GM23338 (cell line): ENCODE measurements at regions not wholly inside any gene's neighbourhood (a gene's known extent, or its start where the extent isn't known, plus 50 kb on each side); places are given as distances from the start of the nearest gene placed in this dataset.

Source experiments
- ATAC-seq: fragments of 200-7000 bp; cut with Tn5 transposase; 3 replicates; pipeline ENCODE4 v1.9.1; 2020
- DNase-seq: peaks from one replicate; pipeline ENCODE4 v3.0.0-alpha.2; 2015; ENCODE audit warnings: low spot score
- H2AFZ ChIP-seq: fragments of 200-600 bp; sonication (generic); 2 replicates; pipeline ENCODE4 v1.8.0; 2016; ENCODE audit warnings: antibody characterized with exemption, mild to moderate bottlenecking, moderate library complexity
- H3F3A ChIP-seq: fragments of 200-600 bp; sonication (generic); replicated peaks from 2 replicates; pipeline ENCODE4 v1.8.0; 2017; ENCODE audit warnings: antibody characterized with exemption, mixed run types, low read depth
- H3K27ac ChIP-seq: fragments of 200-600 bp; sonication (generic); 2 replicates; pipeline ENCODE4 v1.6.1; 2016; ENCODE audit warnings: low read depth
- H3K27me3 ChIP-seq: fragments of 200-600 bp; sonication (generic); 2 replicates; pipeline ENCODE4 v1.8.0; 2016; ENCODE audit warnings: mild to moderate bottlenecking, mixed run types, moderate library complexity; ENCODE audit not compliant: insufficient read depth
- H3K36me3 ChIP-seq: fragments of 200-600 bp; sonication (generic); 2 replicates; pipeline ENCODE4 v1.8.0; 2016; ENCODE audit warnings: mild to moderate bottlenecking; ENCODE audit not compliant: insufficient read depth
- H3K4me1 ChIP-seq: fragments of 200-600 bp; sonication (generic); 2 replicates; pipeline ENCODE4 v1.8.0; 2016; ENCODE audit warnings: mild to moderate bottlenecking, moderate library complexity; ENCODE audit not compliant: insufficient read depth
- H3K4me2 ChIP-seq: fragments of 200-600 bp; sonication (generic); 2 replicates; pipeline ENCODE4 v1.7.1; 2017; ENCODE audit warnings: mixed run types
- H3K4me3 ChIP-seq: fragments of 200-600 bp; sonication (generic); 2 replicates; pipeline ENCODE4 v1.6.1; 2016; ENCODE audit warnings: mixed run types
- H3K79me2 ChIP-seq: fragments of 200-600 bp; sonication (generic); replicated peaks from 2 replicates; pipeline ENCODE4 v1.8.0; 2017; ENCODE audit warnings: mild to moderate bottlenecking; ENCODE audit not compliant: insufficient read depth
- H3K9me2 ChIP-seq: fragments of 200-600 bp; sonication (generic); 2 replicates; pipeline ENCODE4 v1.8.0; 2017; ENCODE audit not compliant: insufficient read depth
- H4K20me1 ChIP-seq: fragments of 200-600 bp; sonication (generic); replicated peaks from 2 replicates; pipeline ENCODE4 v1.8.0; 2017; ENCODE audit warnings: mild to moderate bottlenecking; ENCODE audit not compliant: insufficient read depth
- H3K27ac Mint-ChIP-seq: 2 replicates; pipeline ENCODE4 v1.8.0; 2020; ENCODE audit warnings: inconsistent platforms, mild to moderate bottlenecking, moderate library complexity, mixed read lengths
- H3K27me3 Mint-ChIP-seq: 3 replicates; pipeline ENCODE4 v1.8.0; 2022; ENCODE audit warnings: low read depth, mild to moderate bottlenecking, moderate library complexity, mixed read lengths, inconsistent platforms; ENCODE audit not compliant: insufficient read depth, poor library complexity
- H3K36me3 Mint-ChIP-seq: 3 replicates; pipeline ENCODE4 v1.8.0; 2021; ENCODE audit warnings: low read depth, mild to moderate bottlenecking, inconsistent platforms, moderate library complexity, mixed read lengths
- H3K4me1 Mint-ChIP-seq: 3 replicates; pipeline ENCODE4 v1.8.0; 2020; ENCODE audit warnings: mild to moderate bottlenecking, inconsistent platforms, mixed read lengths
- H3K4me3 Mint-ChIP-seq: 3 replicates; pipeline ENCODE4 v1.8.0; 2021; ENCODE audit warnings: moderate library complexity, mild to moderate bottlenecking, inconsistent platforms, mixed read lengths
- H3K9me3 Mint-ChIP-seq: 3 replicates; pipeline ENCODE4 v1.8.0; 2020; ENCODE audit warnings: moderate library complexity, mild to moderate bottlenecking, inconsistent platforms, mixed read lengths
- CREB1 ChIP-seq: fragments of 250-450 bp; sonication (Bioruptor Pico); IDR thresholded peaks from 2 replicates; pipeline ENCODE4 v1.5.0; 2020; ENCODE audit warnings: low read depth, mild to moderate bottlenecking, moderate library complexity
- EZH2 ChIP-seq: fragments of 200-600 bp; sonication (generic); IDR thresholded peaks from one replicate; pipeline ENCODE4 v1.8.0; 2017; ENCODE audit warnings: antibody characterized with exemption, mild to moderate bottlenecking, low read depth; ENCODE audit not compliant: unreplicated experiment
- EZH2phosphoT487 ChIP-seq: fragments of 200-600 bp; sonication (generic); IDR thresholded peaks from one replicate; pipeline ENCODE4 v1.8.1; 2018; ENCODE audit warnings: antibody characterized with exemption; ENCODE audit not compliant: unreplicated experiment
- JUNB ChIP-seq: IDR thresholded peaks from one replicate; pipeline ENCODE4 v1.6.1; 2016; ENCODE audit warnings: antibody characterized with exemption; ENCODE audit not compliant: unreplicated experiment
- NANOG ChIP-seq: IDR thresholded peaks from 2 replicates; pipeline ENCODE4 v1.6.1; 2016; ENCODE audit warnings: antibody characterized with exemption, borderline replicate concordance
- POLR2AphosphoS5 ChIP-seq: IDR thresholded peaks from 2 replicates; pipeline ENCODE4 v1.6.1; 2016; ENCODE audit warnings: antibody characterized with exemption, low read depth
- STAT1 ChIP-seq: IDR thresholded peaks from one replicate; pipeline ENCODE4 v1.6.1; 2016; ENCODE audit warnings: antibody characterized with exemption; ENCODE audit not compliant: unreplicated experiment
- ZNF114 ChIP-seq: fragments of 250-450 bp; sonication (Bioruptor Pico); IDR thresholded peaks from 2 replicates; pipeline ENCODE4 v1.5.0; 2020; ENCODE audit warnings: mild to moderate bottlenecking, moderate library complexity
- ZNF331 ChIP-seq: fragments of 250-450 bp; sonication (Bioruptor Pico); IDR thresholded peaks from 2 replicates; pipeline ENCODE4 v1.5.0; 2020; ENCODE audit warnings: low read depth, mild to moderate bottlenecking, moderate library complexity
- TF ChIP-seq, protein P1 (sequence below): fragments of 250-450 bp; sonication (Bioruptor Pico); IDR thresholded peaks from 2 replicates; pipeline ENCODE4 v1.5.0; 2020; ENCODE audit warnings: mild to moderate bottlenecking, moderate library complexity
- TF ChIP-seq, protein P2 (sequence below): IDR thresholded peaks from one replicate; pipeline ENCODE4 v1.6.1; 2018; ENCODE audit warnings: antibody characterized with exemption; ENCODE audit not compliant: unreplicated experiment
- TF ChIP-seq, protein P3 (sequence below): IDR thresholded peaks from 2 replicates; pipeline ENCODE4 v1.6.1; 2016; ENCODE audit warnings: antibody characterized with exemption
- TF ChIP-seq, protein P4 (sequence below), 2 experiments: fragments of 200-600 bp in 1 of 2; sonication (generic) in 1 of 2; conservative IDR thresholded peaks; 2 replicates each; pipeline versions ENCODE4 v1.5.1 to v1.6.1; 2016 to 2017; ENCODE audit warnings: antibody characterized with exemption in 2 of 2, low read depth in 2 of 2, mild to moderate bottlenecking in 2 of 2, moderate library complexity in 1 of 2

DNA sequence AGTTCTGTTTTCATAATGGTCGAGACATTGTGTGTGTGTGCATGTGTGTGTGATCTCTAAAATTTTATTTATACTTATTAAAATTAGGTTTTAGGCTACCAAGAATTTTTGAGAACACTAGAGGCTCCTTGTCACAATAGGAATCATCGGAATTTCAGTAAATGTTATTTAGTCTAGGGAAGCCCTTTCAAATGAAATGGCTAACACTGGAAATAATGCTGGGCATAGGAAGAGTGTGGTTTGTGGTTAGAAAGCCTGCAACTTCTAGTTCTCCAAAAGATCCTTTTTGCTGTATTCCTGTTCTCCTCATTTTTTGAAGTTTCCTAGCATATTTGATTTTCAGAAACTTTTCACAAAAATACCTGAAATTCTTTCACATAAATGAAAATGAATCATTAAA is 92.5 kb upstream of the MBNL1 start:
- no peaks in the 10 kb centered on the region for H3K4me1 ChIP-seq
- DNase-seq = no peak
- no peak for ATAC-seq
- no peak overlapping the region for H3K4me3 ChIP-seq
- H3K4me2 ChIP-seq = no peak overlapping the region
- H3K27ac ChIP-seq = no peak overlapping the region
- no peaks in the 10 kb centered on the region for H3F3A ChIP-seq
- no peak overlapping the region for H3K27ac Mint-ChIP-seq
- TF ChIP-seq, protein P1, sequence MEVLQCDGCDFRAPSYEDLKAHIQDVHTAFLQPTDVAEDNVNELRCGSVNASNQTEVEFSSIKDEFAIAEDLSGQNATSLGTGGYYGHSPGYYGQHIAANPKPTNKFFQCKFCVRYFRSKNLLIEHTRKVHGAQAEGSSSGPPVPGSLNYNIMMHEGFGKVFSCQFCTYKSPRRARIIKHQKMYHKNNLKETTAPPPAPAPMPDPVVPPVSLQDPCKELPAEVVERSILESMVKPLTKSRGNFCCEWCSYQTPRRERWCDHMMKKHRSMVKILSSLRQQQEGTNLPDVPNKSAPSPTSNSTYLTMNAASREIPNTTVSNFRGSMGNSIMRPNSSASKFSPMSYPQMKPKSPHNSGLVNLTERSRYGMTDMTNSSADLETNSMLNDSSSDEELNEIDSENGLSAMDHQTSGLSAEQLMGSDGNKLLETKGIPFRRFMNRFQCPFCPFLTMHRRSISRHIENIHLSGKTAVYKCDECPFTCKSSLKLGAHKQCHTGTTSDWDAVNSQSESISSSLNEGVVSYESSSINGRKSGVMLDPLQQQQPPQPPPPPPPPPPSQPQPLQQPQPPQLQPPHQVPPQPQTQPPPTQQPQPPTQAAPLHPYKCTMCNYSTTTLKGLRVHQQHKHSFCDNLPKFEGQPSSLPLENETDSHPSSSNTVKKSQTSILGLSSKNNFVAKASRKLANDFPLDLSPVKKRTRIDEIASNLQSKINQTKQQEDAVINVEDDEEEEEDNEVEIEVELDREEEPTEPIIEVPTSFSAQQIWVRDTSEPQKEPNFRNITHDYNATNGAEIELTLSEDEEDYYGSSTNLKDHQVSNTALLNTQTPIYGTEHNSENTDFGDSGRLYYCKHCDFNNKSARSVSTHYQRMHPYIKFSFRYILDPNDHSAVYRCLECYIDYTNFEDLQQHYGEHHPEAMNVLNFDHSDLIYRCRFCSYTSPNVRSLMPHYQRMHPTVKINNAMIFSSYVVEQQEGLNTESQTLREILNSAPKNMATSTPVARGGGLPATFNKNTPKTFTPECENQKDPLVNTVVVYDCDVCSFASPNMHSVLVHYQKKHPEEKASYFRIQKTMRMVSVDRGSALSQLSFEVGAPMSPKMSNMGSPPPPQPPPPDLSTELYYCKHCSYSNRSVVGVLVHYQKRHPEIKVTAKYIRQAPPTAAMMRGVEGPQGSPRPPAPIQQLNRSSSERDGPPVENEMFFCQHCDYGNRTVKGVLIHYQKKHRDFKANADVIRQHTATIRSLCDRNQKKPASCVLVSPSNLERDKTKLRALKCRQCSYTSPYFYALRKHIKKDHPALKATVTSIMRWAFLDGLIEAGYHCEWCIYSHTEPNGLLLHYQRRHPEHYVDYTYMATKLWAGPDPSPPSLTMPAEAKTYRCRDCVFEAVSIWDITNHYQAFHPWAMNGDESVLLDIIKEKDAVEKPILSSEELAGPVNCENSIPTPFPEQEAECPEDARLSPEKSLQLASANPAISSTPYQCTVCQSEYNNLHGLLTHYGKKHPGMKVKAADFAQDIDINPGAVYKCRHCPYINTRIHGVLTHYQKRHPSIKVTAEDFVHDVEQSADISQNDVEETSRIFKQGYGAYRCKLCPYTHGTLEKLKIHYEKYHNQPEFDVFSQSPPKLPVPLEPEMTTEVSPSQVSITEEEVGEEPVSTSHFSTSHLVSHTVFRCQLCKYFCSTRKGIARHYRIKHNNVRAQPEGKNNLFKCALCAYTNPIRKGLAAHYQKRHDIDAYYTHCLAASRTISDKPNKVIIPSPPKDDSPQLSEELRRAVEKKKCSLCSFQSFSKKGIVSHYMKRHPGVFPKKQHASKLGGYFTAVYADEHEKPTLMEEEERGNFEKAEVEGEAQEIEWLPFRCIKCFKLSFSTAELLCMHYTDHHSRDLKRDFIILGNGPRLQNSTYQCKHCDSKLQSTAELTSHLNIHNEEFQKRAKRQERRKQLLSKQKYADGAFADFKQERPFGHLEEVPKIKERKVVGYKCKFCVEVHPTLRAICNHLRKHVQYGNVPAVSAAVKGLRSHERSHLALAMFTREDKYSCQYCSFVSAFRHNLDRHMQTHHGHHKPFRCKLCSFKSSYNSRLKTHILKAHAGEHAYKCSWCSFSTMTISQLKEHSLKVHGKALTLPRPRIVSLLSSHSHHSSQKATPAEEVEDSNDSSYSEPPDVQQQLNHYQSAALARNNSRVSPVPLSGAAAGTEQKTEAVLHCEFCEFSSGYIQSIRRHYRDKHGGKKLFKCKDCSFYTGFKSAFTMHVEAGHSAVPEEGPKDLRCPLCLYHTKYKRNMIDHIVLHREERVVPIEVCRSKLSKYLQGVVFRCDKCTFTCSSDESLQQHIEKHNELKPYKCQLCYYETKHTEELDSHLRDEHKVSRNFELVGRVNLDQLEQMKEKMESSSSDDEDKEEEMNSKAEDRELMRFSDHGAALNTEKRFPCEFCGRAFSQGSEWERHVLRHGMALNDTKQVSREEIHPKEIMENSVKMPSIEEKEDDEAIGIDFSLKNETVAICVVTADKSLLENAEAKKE (CRISPR knock-in tag) = no peak
- TF ChIP-seq EZH2phosphoT487 = no peak
- no peak for TF ChIP-seq ZNF331 (CRISPR knock-in tag)
- TF ChIP-seq ZNF114 (CRISPR knock-in tag) = no peak
- TF ChIP-seq STAT1 = no peak
- no peak for TF ChIP-seq NANOG
- no peak for TF ChIP-seq CREB1
- no peak for TF ChIP-seq POLR2AphosphoS5
- TF ChIP-seq, protein P2, sequence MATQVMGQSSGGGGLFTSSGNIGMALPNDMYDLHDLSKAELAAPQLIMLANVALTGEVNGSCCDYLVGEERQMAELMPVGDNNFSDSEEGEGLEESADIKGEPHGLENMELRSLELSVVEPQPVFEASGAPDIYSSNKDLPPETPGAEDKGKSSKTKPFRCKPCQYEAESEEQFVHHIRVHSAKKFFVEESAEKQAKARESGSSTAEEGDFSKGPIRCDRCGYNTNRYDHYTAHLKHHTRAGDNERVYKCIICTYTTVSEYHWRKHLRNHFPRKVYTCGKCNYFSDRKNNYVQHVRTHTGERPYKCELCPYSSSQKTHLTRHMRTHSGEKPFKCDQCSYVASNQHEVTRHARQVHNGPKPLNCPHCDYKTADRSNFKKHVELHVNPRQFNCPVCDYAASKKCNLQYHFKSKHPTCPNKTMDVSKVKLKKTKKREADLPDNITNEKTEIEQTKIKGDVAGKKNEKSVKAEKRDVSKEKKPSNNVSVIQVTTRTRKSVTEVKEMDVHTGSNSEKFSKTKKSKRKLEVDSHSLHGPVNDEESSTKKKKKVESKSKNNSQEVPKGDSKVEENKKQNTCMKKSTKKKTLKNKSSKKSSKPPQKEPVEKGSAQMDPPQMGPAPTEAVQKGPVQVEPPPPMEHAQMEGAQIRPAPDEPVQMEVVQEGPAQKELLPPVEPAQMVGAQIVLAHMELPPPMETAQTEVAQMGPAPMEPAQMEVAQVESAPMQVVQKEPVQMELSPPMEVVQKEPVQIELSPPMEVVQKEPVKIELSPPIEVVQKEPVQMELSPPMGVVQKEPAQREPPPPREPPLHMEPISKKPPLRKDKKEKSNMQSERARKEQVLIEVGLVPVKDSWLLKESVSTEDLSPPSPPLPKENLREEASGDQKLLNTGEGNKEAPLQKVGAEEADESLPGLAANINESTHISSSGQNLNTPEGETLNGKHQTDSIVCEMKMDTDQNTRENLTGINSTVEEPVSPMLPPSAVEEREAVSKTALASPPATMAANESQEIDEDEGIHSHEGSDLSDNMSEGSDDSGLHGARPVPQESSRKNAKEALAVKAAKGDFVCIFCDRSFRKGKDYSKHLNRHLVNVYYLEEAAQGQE = no peak
- TF ChIP-seq, protein P3, sequence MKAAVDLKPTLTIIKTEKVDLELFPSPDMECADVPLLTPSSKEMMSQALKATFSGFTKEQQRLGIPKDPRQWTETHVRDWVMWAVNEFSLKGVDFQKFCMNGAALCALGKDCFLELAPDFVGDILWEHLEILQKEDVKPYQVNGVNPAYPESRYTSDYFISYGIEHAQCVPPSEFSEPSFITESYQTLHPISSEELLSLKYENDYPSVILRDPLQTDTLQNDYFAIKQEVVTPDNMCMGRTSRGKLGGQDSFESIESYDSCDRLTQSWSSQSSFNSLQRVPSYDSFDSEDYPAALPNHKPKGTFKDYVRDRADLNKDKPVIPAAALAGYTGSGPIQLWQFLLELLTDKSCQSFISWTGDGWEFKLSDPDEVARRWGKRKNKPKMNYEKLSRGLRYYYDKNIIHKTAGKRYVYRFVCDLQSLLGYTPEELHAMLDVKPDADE = no peak
- TF ChIP-seq, protein P4, sequence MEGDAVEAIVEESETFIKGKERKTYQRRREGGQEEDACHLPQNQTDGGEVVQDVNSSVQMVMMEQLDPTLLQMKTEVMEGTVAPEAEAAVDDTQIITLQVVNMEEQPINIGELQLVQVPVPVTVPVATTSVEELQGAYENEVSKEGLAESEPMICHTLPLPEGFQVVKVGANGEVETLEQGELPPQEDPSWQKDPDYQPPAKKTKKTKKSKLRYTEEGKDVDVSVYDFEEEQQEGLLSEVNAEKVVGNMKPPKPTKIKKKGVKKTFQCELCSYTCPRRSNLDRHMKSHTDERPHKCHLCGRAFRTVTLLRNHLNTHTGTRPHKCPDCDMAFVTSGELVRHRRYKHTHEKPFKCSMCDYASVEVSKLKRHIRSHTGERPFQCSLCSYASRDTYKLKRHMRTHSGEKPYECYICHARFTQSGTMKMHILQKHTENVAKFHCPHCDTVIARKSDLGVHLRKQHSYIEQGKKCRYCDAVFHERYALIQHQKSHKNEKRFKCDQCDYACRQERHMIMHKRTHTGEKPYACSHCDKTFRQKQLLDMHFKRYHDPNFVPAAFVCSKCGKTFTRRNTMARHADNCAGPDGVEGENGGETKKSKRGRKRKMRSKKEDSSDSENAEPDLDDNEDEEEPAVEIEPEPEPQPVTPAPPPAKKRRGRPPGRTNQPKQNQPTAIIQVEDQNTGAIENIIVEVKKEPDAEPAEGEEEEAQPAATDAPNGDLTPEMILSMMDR (conservative IDR thresholded peaks at IDR 0.05; ENCODE audit: low read depth in 2 of 2) = no peak
- no peak for TF ChIP-seq JUNB
- TF ChIP-seq EZH2 = no peak
- no peaks in the 10 kb centered on the region for H3K27me3 ChIP-seq
- H3K4me3 Mint-ChIP-seq = no peak overlapping the region
- H3K36me3 Mint-ChIP-seq = no peaks in the 10 kb centered on the region
- H4K20me1 ChIP-seq = no peaks in the 10 kb centered on the region
- no peaks in the 10 kb centered on the region for H3K27me3 Mint-ChIP-seq
- no peaks in the 10 kb centered on the region for H3K4me1 Mint-ChIP-seq
- no peaks in the 10 kb centered on the region for H3K36me3 ChIP-seq
- no peak overlapping the region for H2AFZ ChIP-seq
- no peaks in the 10 kb centered on the region for H3K79me2 ChIP-seq
- H3K9me3 Mint-ChIP-seq = no peaks in the 10 kb centered on the region
- peaks cover 16% of the 10 kb centered on the region; the same call in 1 of the 2 replicates for H3K9me2 ChIP-seq
